C4-2B (cell line): ENCODE measurements at regions not wholly inside any gene's neighbourhood (a gene's known extent, or its start where the extent isn't known, plus 50 kb on each side); places are given as distances from the start of the nearest gene placed in this dataset.

Experiments
- CTCF ChIP-seq: fragments of 450-650 bp; conservative IDR thresholded peaks from 2 replicates; pipeline ENCODE4 v1.5.1; 2017; ENCODE audit warnings: mild to moderate bottlenecking
- ZFX ChIP-seq: fragments of 450-650 bp; IDR thresholded peaks from 2 replicates; pipeline ENCODE4 v1.6.1; 2017

- TF ChIP-seq CTCF (no peak), ZFX (no peak)
These were observed 72.6 kb upstream of the PCBD1 start for GRCh38 chr10:70960783-70961570.
